ENCODE measurements at regions not wholly inside any gene's neighbourhood (a gene's known extent, or its start where the extent isn't known, plus 50 kb on each side); places are given as distances from the start of the nearest gene placed in this dataset.

- no peak overlapping the region for H3K4me3 ChIP-seq (ENCODE audit: low read depth in 1 of 5, low read length in 5 of 5)
- no peaks in the 10 kb centered on the region for H3K27me3 ChIP-seq (ENCODE audit: control insufficient read depth in 5 of 5, insufficient read depth in 4 of 5, low read length in 5 of 5)
- H3K9ac ChIP-seq (ENCODE audit: low read length in 5 of 5), result no peak overlapping the region
- no peaks in the 10 kb centered on the region for H3K36me3 ChIP-seq (ENCODE audit: control insufficient read depth in 5 of 5, insufficient read depth in 5 of 5, low read length in 5 of 5)
- peaks cover 6 to 39% (median 20%) of the 10 kb centered on the region in 5 donors for H3K4me1 ChIP-seq (ENCODE audit: control insufficient read depth in 5 of 5, insufficient read depth in 5 of 5, low read length in 5 of 5)
- H3K27ac ChIP-seq (ENCODE audit: low read depth, low read length), result no peak overlapping the region
- H3K9me3 ChIP-seq (ENCODE audit: control insufficient read depth in 5 of 5, low read length in 5 of 5), result no peaks in the 10 kb centered on the region
Measured at GRCh38 chr3:124115956-124116355, 124.0 kb upstream of the ROPN1 start.

GRCh38 chr3:124116906-124117305 is 125.0 kb upstream of the ROPN1 start:
- H3K4me3 ChIP-seq (ENCODE audit: low read depth in 1 of 5, low read length in 5 of 5), result no peak overlapping the region
- no peaks in the 10 kb centered on the region for H3K27me3 ChIP-seq (ENCODE audit: control insufficient read depth in 5 of 5, insufficient read depth in 4 of 5, low read length in 5 of 5)

DNA sequence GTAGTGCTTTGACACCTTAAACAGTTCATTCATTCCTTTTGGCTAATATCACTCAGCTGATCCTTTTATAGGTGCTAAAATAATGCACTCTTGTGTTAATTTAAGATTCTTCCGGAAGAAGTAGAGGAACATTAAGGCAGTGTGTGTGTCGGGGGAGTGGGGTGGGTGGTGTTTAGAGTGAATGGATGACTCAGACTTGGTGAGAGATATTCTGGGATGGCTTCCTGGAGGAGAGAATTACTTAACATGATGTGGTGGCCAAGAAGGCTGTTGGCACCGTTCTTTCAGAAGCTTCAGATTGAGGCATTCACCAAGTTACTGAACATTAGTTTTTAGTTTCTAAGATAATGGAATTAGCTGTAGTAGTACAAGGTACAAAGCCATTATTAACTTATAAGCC is 125.6 kb upstream of the ROPN1 start:
- Histone ChIP-seq H3K27ac (ENCODE audit: low read depth, low read length) (no peak overlapping the region), H3K4me3 (ENCODE audit: low read depth in 1 of 5, low read length in 5 of 5) (no peak overlapping the region), H3K9ac (ENCODE audit: low read length in 5 of 5) (no peak overlapping the region), H3K4me1 (ENCODE audit: control insufficient read depth in 5 of 5, insufficient read depth in 5 of 5, low read length in 5 of 5) (peaks cover 6 to 33% (median 19%) of the 10 kb centered on the region in 5 donors), H3K36me3 (ENCODE audit: control insufficient read depth in 5 of 5, insufficient read depth in 5 of 5, low read length in 5 of 5) (no peaks in the 10 kb centered on the region), H3K9me3 (ENCODE audit: control insufficient read depth in 5 of 5, low read length in 5 of 5) (no peaks in the 10 kb centered on the region), H3K27me3 (ENCODE audit: control insufficient read depth in 5 of 5, insufficient read depth in 4 of 5, low read length in 5 of 5) (no peaks in the 10 kb centered on the region)

More at GRCh38 chr3:124116906-124117305, 125.0 kb upstream of the ROPN1 start:
- Histone ChIP-seq H3K9ac (ENCODE audit: low read length in 5 of 5) (no peak overlapping the region), H3K36me3 (ENCODE audit: control insufficient read depth in 5 of 5, insufficient read depth in 5 of 5, low read length in 5 of 5) (no peaks in the 10 kb centered on the region), H3K9me3 (ENCODE audit: control insufficient read depth in 5 of 5, low read length in 5 of 5) (no peaks in the 10 kb centered on the region), H3K4me1 (ENCODE audit: control insufficient read depth in 5 of 5, insufficient read depth in 5 of 5, low read length in 5 of 5) (peaks cover 6 to 33% (median 19%) of the 10 kb centered on the region in 5 donors), H3K27ac (ENCODE audit: low read depth, low read length) (no peak overlapping the region)

GRCh38 chr3:124118397-124118796 is 126.5 kb upstream of the ROPN1 start:
- Histone ChIP-seq H3K4me3 (ENCODE audit: low read depth in 1 of 5, low read length in 5 of 5) (no peak overlapping the region), H3K9me3 (ENCODE audit: control insufficient read depth in 5 of 5, low read length in 5 of 5) (no peaks in the 10 kb centered on the region), H3K9ac (ENCODE audit: low read length in 5 of 5) (no peak overlapping the region), H3K27me3 (ENCODE audit: control insufficient read depth in 5 of 5, insufficient read depth in 4 of 5, low read length in 5 of 5) (no peaks in the 10 kb centered on the region), H3K36me3 (ENCODE audit: control insufficient read depth in 5 of 5, insufficient read depth in 5 of 5, low read length in 5 of 5) (no peaks in the 10 kb centered on the region), H3K27ac (ENCODE audit: low read depth, low read length) (no peak overlapping the region), H3K4me1 (ENCODE audit: control insufficient read depth in 5 of 5, insufficient read depth in 5 of 5, low read length in 5 of 5) (peaks cover 6 to 30% (median 17%) of the 10 kb centered on the region in 5 donors)

GRCh38 chr3:124119056-124119716 is 127.3 kb upstream of the ROPN1 start:
- Histone ChIP-seq H3K4me3 (ENCODE audit: low read depth in 1 of 5, low read length in 5 of 5) (no peak overlapping the region), H3K36me3 (ENCODE audit: control insufficient read depth in 5 of 5, insufficient read depth in 5 of 5, low read length in 5 of 5) (no peaks in the 10 kb centered on the region), H3K9me3 (ENCODE audit: control insufficient read depth in 5 of 5, low read length in 5 of 5) (no peaks in the 10 kb centered on the region), H3K27ac (ENCODE audit: low read depth, low read length) (no peak overlapping the region), H3K27me3 (ENCODE audit: control insufficient read depth in 5 of 5, insufficient read depth in 4 of 5, low read length in 5 of 5) (no peaks in the 10 kb centered on the region), H3K9ac (ENCODE audit: low read length in 5 of 5) (no peak overlapping the region), H3K4me1 (ENCODE audit: control insufficient read depth in 5 of 5, insufficient read depth in 5 of 5, low read length in 5 of 5) (peaks cover 6 to 30% (median 17%) of the 10 kb centered on the region in 5 donors)

- no peak overlapping the region for H3K27ac ChIP-seq (ENCODE audit: low read depth, low read length)
- no peak overlapping the region for H3K9ac ChIP-seq (ENCODE audit: low read length in 5 of 5)
- peaks cover 0 to 17% (median 6%) of the 10 kb centered on the region in 5 donors for H3K4me1 ChIP-seq (ENCODE audit: control insufficient read depth in 5 of 5, insufficient read depth in 5 of 5, low read length in 5 of 5)
- no peaks in the 10 kb centered on the region for H3K27me3 ChIP-seq (ENCODE audit: control insufficient read depth in 5 of 5, insufficient read depth in 4 of 5, low read length in 5 of 5)
- no peaks in the 10 kb centered on the region for H3K36me3 ChIP-seq (ENCODE audit: control insufficient read depth in 5 of 5, insufficient read depth in 5 of 5, low read length in 5 of 5)
- no peak overlapping the region for H3K4me3 ChIP-seq (ENCODE audit: low read depth in 1 of 5, low read length in 5 of 5)
- H3K9me3 ChIP-seq (ENCODE audit: control insufficient read depth in 5 of 5, low read length in 5 of 5), result no peaks in the 10 kb centered on the region
Measured at GRCh38 chr3:124121379-124122312, 129.7 kb upstream of the ROPN1 start.

- Histone ChIP-seq H3K27ac (ENCODE audit: low read depth, low read length) (no peak overlapping the region), H3K36me3 (ENCODE audit: control insufficient read depth in 5 of 5, insufficient read depth in 5 of 5, low read length in 5 of 5) (no peaks in the 10 kb centered on the region), H3K4me3 (ENCODE audit: low read depth in 1 of 5, low read length in 5 of 5) (no peak overlapping the region), H3K4me1 (ENCODE audit: control insufficient read depth in 5 of 5, insufficient read depth in 5 of 5, low read length in 5 of 5) (no peaks in the 10 kb centered on the region), H3K9me3 (ENCODE audit: control insufficient read depth in 5 of 5, low read length in 5 of 5) (no peaks in the 10 kb centered on the region), H3K27me3 (ENCODE audit: control insufficient read depth in 5 of 5, insufficient read depth in 4 of 5, low read length in 5 of 5) (no peaks in the 10 kb centered on the region), H3K9ac (ENCODE audit: low read length in 5 of 5) (no peak overlapping the region)
Measured at GRCh38 chr3:124125315-124125714, 133.4 kb upstream of the ROPN1 start.

DNA sequence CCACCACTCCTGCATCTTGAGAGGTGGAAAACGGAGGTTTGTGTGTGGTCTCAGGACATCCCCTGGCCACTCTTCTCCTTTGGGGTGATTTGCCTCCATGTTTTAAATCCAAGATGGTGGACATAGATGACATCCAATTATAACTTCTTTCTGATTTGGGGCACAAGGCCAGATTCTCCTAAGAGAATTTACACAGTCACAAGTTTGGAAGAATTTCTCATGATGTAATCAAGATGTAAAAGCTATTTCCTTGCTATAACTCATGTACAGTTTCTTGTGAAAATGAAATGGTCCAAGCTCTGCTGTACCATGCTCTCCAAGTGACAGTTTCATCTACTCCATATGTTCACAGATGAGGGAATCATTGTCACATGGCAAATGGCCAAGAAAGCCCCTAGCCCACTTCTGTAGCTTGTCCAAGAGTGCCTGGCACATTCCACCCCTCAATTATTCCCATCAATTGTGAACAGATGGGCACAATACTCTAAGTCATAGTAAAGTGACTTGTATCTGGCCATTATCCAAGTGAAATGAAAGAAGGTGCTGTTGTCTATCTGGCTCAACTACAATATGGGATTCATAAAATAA is 134.6 kb upstream of the ROPN1 start:
- Histone ChIP-seq H3K27me3 (ENCODE audit: control insufficient read depth in 5 of 5, insufficient read depth in 4 of 5, low read length in 5 of 5) (no peaks in the 10 kb centered on the region), H3K9ac (ENCODE audit: low read length in 5 of 5) (no peak overlapping the region), H3K4me3 (ENCODE audit: low read depth in 1 of 5, low read length in 5 of 5) (no peak overlapping the region), H3K4me1 (ENCODE audit: control insufficient read depth in 5 of 5, insufficient read depth in 5 of 5, low read length in 5 of 5) (peaks cover under 1 to 5% (median 2%) of the 10 kb centered on the region in 5 donors), H3K27ac (ENCODE audit: low read depth, low read length) (no peak overlapping the region), H3K36me3 (ENCODE audit: control insufficient read depth in 5 of 5, insufficient read depth in 5 of 5, low read length in 5 of 5) (no peaks in the 10 kb centered on the region), H3K9me3 (ENCODE audit: control insufficient read depth in 5 of 5, low read length in 5 of 5) (no peaks in the 10 kb centered on the region)

- Histone ChIP-seq H3K27me3 (ENCODE audit: control insufficient read depth in 5 of 5, insufficient read depth in 4 of 5, low read length in 5 of 5) (no peaks in the 10 kb centered on the region), H3K4me3 (ENCODE audit: low read depth in 1 of 5, low read length in 5 of 5) (no peak overlapping the region), H3K27ac (ENCODE audit: low read depth, low read length) (peak overlapping the region; percentile 7)
Measured at GRCh38 chr3:124131158-124131557, 139.2 kb upstream of the ROPN1 start.

DNA sequence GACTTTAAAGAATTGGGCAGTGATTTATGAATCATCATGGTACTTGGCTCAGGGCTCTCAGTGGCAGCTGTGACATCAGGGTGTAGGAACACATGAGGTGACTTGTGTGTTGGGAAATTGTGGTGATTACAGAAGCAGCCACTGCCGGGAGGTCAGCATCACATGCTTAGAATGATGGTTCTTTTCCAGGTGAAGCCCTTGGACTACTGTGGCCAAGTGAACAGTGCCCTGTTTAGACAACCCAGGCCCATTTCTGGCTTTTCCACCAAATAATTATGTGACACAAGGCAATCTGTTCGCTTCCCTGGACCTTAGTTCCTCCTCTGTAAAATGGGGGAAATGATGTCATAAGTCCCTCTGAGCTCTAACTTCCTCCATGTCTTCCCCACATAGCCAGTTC is 139.7 kb upstream of the ROPN1 start:
- Histone ChIP-seq H3K27ac (ENCODE audit: low read depth, low read length) (peak overlapping the region; percentile 71), H3K9ac (ENCODE audit: low read length in 5 of 5) (no peak overlapping the region), H3K4me3 (ENCODE audit: low read depth in 1 of 5, low read length in 5 of 5) (no peak overlapping the region), H3K27me3 (ENCODE audit: control insufficient read depth in 5 of 5, insufficient read depth in 4 of 5, low read length in 5 of 5) (no peaks in the 10 kb centered on the region), H3K9me3 (ENCODE audit: control insufficient read depth in 5 of 5, low read length in 5 of 5) (no peaks in the 10 kb centered on the region), H3K36me3 (ENCODE audit: control insufficient read depth in 5 of 5, insufficient read depth in 5 of 5, low read length in 5 of 5) (no peaks in the 10 kb centered on the region), H3K4me1 (ENCODE audit: control insufficient read depth in 5 of 5, insufficient read depth in 5 of 5, low read length in 5 of 5) (peaks cover 4 to 25% (median 22%) of the 10 kb centered on the region in 5 donors)

More at GRCh38 chr3:124131158-124131557, 139.2 kb upstream of the ROPN1 start:
- H3K4me1 ChIP-seq (ENCODE audit: control insufficient read depth in 5 of 5, insufficient read depth in 5 of 5, low read length in 5 of 5), result peaks cover 4 to 25% (median 22%) of the 10 kb centered on the region in 5 donors
- H3K36me3 ChIP-seq (ENCODE audit: control insufficient read depth in 5 of 5, insufficient read depth in 5 of 5, low read length in 5 of 5), result no peaks in the 10 kb centered on the region
- no peaks in the 10 kb centered on the region for H3K9me3 ChIP-seq (ENCODE audit: control insufficient read depth in 5 of 5, low read length in 5 of 5)
- no peak overlapping the region for H3K9ac ChIP-seq (ENCODE audit: low read length in 5 of 5)
